DND-41 (cell line): ENCODE measurements at regions not wholly inside any gene's neighbourhood (a gene's known extent, or its start where the extent isn't known, plus 50 kb on each side); places are given as distances from the start of the nearest gene placed in this dataset.

Experiments used
- ATAC-seq: fragments of 200-7000 bp; cut with Tn5 transposase; 3 replicates; pipeline ENCODE4 v1.9.1; 2021; ENCODE audit warnings: low read depth; ENCODE audit not compliant: insufficient read depth
- DNase-seq: peaks from one replicate; pipeline ENCODE4 v3.0.0-alpha.2; 2020
- H2AFZ ChIP-seq: 2 replicates; pipeline ENCODE4 v1.6.0; 2012; ENCODE audit warnings: low read depth, low read length
- H3K27ac ChIP-seq: 2 replicates; pipeline ENCODE4 v1.5.1; 2012; ENCODE audit warnings: low read length, inconsistent platforms
- H3K27me3 ChIP-seq: fragments of 200-600 bp; sonication (generic); 2 replicates; pipeline ENCODE4 v1.6.0; 2012; ENCODE audit warnings: low read length, mild to moderate bottlenecking, inconsistent platforms; ENCODE audit not compliant: insufficient read depth, poor library complexity
- H3K36me3 ChIP-seq: 2 replicates; pipeline ENCODE4 v1.5.1; 2012; ENCODE audit warnings: low read length, inconsistent platforms; ENCODE audit not compliant: insufficient read depth
- H3K4me1 ChIP-seq: 2 replicates; pipeline ENCODE4 v1.5.1; 2012; ENCODE audit warnings: mild to moderate bottlenecking, low read length; ENCODE audit not compliant: insufficient read depth
- H3K4me2 ChIP-seq: 2 replicates; pipeline ENCODE4 v1.6.0; 2012; ENCODE audit warnings: mild to moderate bottlenecking, moderate library complexity, low read length, inconsistent platforms; ENCODE audit not compliant: insufficient read depth
- H3K4me3 ChIP-seq, 2 experiments: fragments of 200-600 bp in 1 of 2; shearing (Covaris generic) in 1 of 2; 2 replicates each; pipeline ENCODE4 v1.5.1; 2012 to 2016; ENCODE audit warnings: inconsistent platforms in 2 of 2, low read length in 2 of 2, mild to moderate bottlenecking in 2 of 2, low read depth in 1 of 2, moderate library complexity in 1 of 2
- H3K79me2 ChIP-seq: 2 replicates; pipeline ENCODE4 v1.6.0; 2012; ENCODE audit warnings: low read length, inconsistent platforms; ENCODE audit not compliant: insufficient read depth
- H3K9ac ChIP-seq: 2 replicates; pipeline ENCODE4 v1.6.0; 2012; ENCODE audit warnings: low read depth, mild to moderate bottlenecking, inconsistent platforms, low read length, moderate library complexity
- H3K9me3 ChIP-seq: 2 replicates; pipeline ENCODE4 v1.5.1; 2012; ENCODE audit warnings: low read length, moderate library complexity, mild to moderate bottlenecking, inconsistent platforms; ENCODE audit not compliant: insufficient read depth, severe bottlenecking
- H4K20me1 ChIP-seq: 2 replicates; pipeline ENCODE4 v1.6.0; 2012; ENCODE audit warnings: low read length; ENCODE audit not compliant: insufficient read depth
- CTCF ChIP-seq: IDR thresholded peaks from 2 replicates; pipeline ENCODE4 v1.5.1; 2012; ENCODE audit warnings: borderline replicate concordance, low read length, moderate library complexity, mild to moderate bottlenecking; ENCODE audit not compliant: poor library complexity, severe bottlenecking; ENCODE audit errors: extremely low read depth
- EZH2 ChIP-seq: IDR thresholded peaks from 3 replicates; pipeline ENCODE4 v1.6.1; 2012; ENCODE audit warnings: borderline replicate concordance, low read depth, mild to moderate bottlenecking, moderate library complexity, low read length, inconsistent platforms; ENCODE audit not compliant: severe bottlenecking

DNA sequence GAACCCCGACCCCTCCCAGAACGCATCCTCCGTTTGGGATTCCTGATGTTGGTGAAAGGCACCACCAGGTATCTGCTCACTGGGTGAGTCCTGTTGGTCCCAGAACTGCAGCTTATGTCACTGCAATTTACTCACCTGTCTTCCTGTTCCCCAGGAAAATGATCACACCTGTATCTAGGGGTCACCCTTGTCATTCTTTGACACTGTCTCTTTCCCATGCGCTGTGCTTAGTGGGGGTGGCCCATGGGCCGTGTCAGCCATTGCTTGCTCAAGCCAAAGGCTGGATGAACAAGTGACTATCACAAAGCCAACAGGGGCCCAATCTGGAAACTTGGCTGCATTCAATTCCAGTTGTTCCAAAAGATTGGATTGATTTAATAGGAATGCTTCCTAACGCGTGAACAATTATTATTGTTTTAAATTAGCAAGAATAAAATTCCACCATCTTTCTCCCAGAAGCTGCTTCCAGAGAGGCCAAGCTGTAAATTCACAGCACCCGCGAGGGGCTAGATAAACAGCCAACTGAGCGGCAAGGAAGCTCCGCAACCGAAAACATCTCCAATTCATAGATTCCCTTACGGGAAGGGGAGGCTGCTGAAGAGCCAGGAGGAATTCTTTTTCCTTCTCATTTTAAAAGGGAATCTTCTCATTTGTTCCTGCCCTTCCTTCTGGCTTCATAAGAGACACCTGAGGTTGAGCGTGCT lies 134.8 kb upstream of the ZMIZ1 start:
- Histone ChIP-seq H3K4me1 (no peaks in the 10 kb centered on the region), H4K20me1 (0 out of 2 replicates have a peak, but pooled peaks cover 9% of the 10 kb centered on the region), H3K27ac (no peak overlapping the region), H3K27me3 (peaks cover 6% of the 10 kb centered on the region), H3K36me3 (no peaks in the 10 kb centered on the region), H3K9me3 (no peaks in the 10 kb centered on the region), H3K9ac (no peak overlapping the region), H3K4me3 (no peak overlapping the region), H2AFZ (no peak overlapping the region), H3K79me2 (no peaks in the 10 kb centered on the region), H3K4me2 (no peak overlapping the region)
- ATAC-seq (no peak), DNase-seq (no peak)
- TF ChIP-seq EZH2: no peak

DNA sequence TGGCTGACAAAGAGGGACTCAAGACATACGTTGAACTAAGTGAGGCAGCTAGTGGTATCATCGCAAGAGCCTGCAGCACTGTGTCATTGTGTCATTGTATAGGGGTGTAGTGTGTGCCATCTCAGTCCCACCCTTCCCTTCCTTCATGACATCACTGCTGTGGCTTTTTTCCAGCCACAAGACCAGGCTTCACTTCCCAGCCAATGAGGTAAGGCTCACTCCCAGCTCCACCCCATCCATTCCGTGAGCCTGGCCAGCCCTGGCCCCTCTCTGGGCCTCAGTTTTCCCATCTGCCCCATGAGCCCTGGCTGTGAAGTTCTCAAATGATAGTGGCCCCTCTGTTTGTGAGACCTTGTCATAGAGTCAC lies 134.3 kb upstream of the ZMIZ1 start:
- TF ChIP-seq EZH2 (no peak), CTCF (no peak)
- H3K36me3 ChIP-seq: no peaks in the 10 kb centered on the region
- H3K4me3 ChIP-seq: no peak overlapping the region
- H3K4me2 ChIP-seq: no peak overlapping the region
- H3K27me3 ChIP-seq: peaks cover 6% of the 10 kb centered on the region
- no peak overlapping the region for H3K9ac ChIP-seq
- ATAC-seq: no peak
- no peaks in the 10 kb centered on the region for H3K79me2 ChIP-seq
- H4K20me1 ChIP-seq: 0 out of 2 replicates have a peak, but pooled peaks cover 9% of the 10 kb centered on the region
- DNase-seq: no peak
- H2AFZ ChIP-seq: no peak overlapping the region
- H3K27ac ChIP-seq: no peak overlapping the region
- no peaks in the 10 kb centered on the region for H3K9me3 ChIP-seq
- no peaks in the 10 kb centered on the region for H3K4me1 ChIP-seq

DNA sequence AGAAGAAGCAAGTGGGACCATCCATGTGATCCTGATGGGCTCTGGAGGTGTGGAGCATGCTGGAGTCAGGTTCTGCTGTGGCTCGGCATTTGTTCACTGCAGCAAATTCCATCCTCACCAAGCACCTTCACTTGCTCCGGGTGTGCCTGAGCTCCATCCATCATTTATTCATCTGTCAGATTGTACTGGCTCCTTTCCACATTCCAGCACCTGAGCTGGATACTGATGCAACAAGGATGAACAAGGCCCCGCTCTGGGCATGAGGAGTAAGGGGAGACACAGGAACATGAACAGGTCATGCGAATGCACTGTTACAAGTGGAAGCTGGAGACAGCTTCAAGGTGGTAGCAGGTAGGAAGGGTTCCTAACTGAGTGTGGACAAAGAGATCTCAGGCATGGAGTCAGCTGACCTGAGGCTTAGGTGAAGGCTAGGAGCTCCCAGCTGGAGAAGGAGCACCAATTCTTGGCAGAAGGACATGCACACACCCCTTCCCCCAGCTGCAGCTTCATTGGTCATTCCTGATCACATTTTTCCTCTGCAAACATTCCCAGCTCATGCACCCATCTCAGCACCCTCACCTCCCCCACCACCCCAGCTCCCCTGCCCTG lies 133.7 kb upstream of the ZMIZ1 start:
- no peak for ATAC-seq
- Histone ChIP-seq H3K4me1 (no peaks in the 10 kb centered on the region), H2AFZ (no peak overlapping the region), H3K9ac (no peak overlapping the region), H3K4me2 (no peak overlapping the region), H3K27ac (no peak overlapping the region), H3K9me3 (no peaks in the 10 kb centered on the region), H3K27me3 (peaks cover 6% of the 10 kb centered on the region), H3K4me3 (no peak overlapping the region), H4K20me1 (0 out of 2 replicates have a peak, but pooled peaks cover 9% of the 10 kb centered on the region), H3K36me3 (no peaks in the 10 kb centered on the region), H3K79me2 (no peaks in the 10 kb centered on the region)
- TF ChIP-seq EZH2: no peak
- no peak for TF ChIP-seq CTCF
- no peak for DNase-seq

DNA sequence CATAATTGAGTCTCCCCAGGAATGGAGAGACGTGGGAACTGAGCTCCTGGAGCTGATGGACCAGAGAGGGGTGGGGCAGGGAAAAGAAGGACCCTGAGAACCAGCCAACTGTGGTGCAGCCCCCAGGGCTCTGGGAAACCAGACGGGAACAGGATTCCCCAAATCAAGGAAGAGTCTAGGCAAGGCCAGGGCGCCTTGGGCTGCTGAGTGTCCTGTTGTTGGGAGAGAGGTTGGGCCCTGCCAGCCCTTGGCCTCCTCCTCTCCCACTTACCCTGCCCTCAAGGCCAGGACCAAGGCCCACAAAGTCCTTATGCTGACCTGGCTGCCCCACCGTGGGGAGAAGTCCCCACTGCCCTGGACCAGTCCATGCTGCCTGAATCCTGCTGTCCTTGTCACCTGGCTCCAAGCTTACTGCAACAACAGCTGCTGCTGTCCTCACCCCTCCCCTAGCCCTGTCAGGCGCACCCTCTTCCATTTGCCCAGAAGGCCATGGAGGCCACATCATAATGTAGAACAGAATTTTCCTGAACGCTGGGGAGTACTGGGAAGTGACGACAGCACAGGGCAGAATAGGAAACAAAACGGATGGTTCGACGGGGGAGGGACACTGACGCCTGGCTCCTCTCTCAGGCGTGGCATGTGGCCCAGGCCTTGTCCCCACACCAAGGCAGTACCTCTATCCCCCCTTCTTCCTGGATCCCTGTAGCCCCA lies 132.9 kb upstream of the ZMIZ1 start:
- H4K20me1 ChIP-seq: 0 out of 2 replicates have a peak, but pooled peaks cover 9% of the 10 kb centered on the region
- H3K27ac ChIP-seq: no peak overlapping the region
- no peak overlapping the region for H2AFZ ChIP-seq
- no peaks in the 10 kb centered on the region for H3K79me2 ChIP-seq
- H3K9me3 ChIP-seq: no peaks in the 10 kb centered on the region
- no peaks in the 10 kb centered on the region for H3K4me1 ChIP-seq
- no peaks in the 10 kb centered on the region for H3K36me3 ChIP-seq
- H3K9ac ChIP-seq: no peak overlapping the region
- H3K4me2 ChIP-seq: no peak overlapping the region
- DNase-seq: no peak
- ATAC-seq: no peak
- no peak overlapping the region for H3K4me3 ChIP-seq
- no peak for TF ChIP-seq EZH2
- no peak for TF ChIP-seq CTCF
- H3K27me3 ChIP-seq: peaks cover 4% of the 10 kb centered on the region
